H9 (cell line): ENCODE measurements at regions not wholly inside any gene's neighbourhood (a gene's known extent, or its start where the extent isn't known, plus 50 kb on each side); places are given as distances from the start of the nearest gene placed in this dataset.

ENCODE experiments used
- DNase-seq: peaks from one replicate; pipeline ENCODE4 v3.0.0-alpha.2; 2017
- H2AFZ ChIP-seq: one replicate; pipeline ENCODE4 v1.6.1; 2013; ENCODE audit warnings: mild to moderate bottlenecking, low read length, control low read depth, moderate library complexity
- H2AK5ac ChIP-seq: 2 replicates; pipeline ENCODE4 v1.6.1; 2013; ENCODE audit warnings: low read length, control low read depth, mixed read lengths; ENCODE audit not compliant: insufficient read length
- H2BK120ac ChIP-seq: one replicate; pipeline ENCODE4 v1.6.1; 2013; ENCODE audit warnings: low read depth, mild to moderate bottlenecking, low read length, control low read depth, inconsistent platforms; ENCODE audit not compliant: poor library complexity, severe bottlenecking
- H2BK12ac ChIP-seq: 2 replicates; pipeline ENCODE4 v1.6.1; 2013; ENCODE audit warnings: low read length, control low read depth, mixed read lengths, low read depth; ENCODE audit not compliant: insufficient read length
- H2BK15ac ChIP-seq: 2 replicates; pipeline ENCODE4 v1.6.1; 2013; ENCODE audit warnings: low read depth, low read length, control low read depth
- H2BK20ac ChIP-seq: one replicate; pipeline ENCODE4 v1.6.1; 2013; ENCODE audit warnings: low read depth, mild to moderate bottlenecking, low read length, control low read depth, inconsistent platforms; ENCODE audit not compliant: poor library complexity, severe bottlenecking
- H2BK5ac ChIP-seq: 2 replicates; pipeline ENCODE4 v1.6.1; 2013; ENCODE audit warnings: low read length, control low read depth, mixed read lengths; ENCODE audit not compliant: insufficient read length
- H3K14ac ChIP-seq: 2 replicates; pipeline ENCODE4 v1.6.1; 2013; ENCODE audit warnings: low read length, control low read depth; ENCODE audit not compliant: insufficient read depth
- H3K18ac ChIP-seq: 2 replicates; pipeline ENCODE4 v1.6.1; 2013; ENCODE audit warnings: low read depth, mild to moderate bottlenecking, mixed read lengths, low read length, control low read depth; ENCODE audit not compliant: insufficient read length
- H3K23ac ChIP-seq: 2 replicates; pipeline ENCODE4 v1.6.1; 2013; ENCODE audit warnings: low read length, control low read depth, mixed read lengths, low read depth; ENCODE audit not compliant: insufficient read length
- H3K23me2 ChIP-seq: 2 replicates; pipeline ENCODE4 v1.6.1; 2013; ENCODE audit warnings: low read depth, mild to moderate bottlenecking, mixed read lengths, low read length, control low read depth; ENCODE audit not compliant: insufficient read length, poor library complexity, severe bottlenecking
- H3K27ac ChIP-seq: 2 replicates; pipeline ENCODE4 v1.5.1; 2013; ENCODE audit warnings: low read length, control low read depth, mixed read lengths, low read depth; ENCODE audit not compliant: insufficient read length
- H3K27me3 ChIP-seq: 2 replicates; pipeline ENCODE4 v1.6.1; 2013; ENCODE audit warnings: low read length, control low read depth, inconsistent platforms; ENCODE audit not compliant: insufficient read depth
- H3K4ac ChIP-seq: 2 replicates; pipeline ENCODE4 v1.6.1; 2013; ENCODE audit warnings: low read depth, mild to moderate bottlenecking, control low read depth, inconsistent platforms, low read length, moderate library complexity
- H3K4me1 ChIP-seq: 2 replicates; pipeline ENCODE4 v1.6.1; 2013; ENCODE audit warnings: low read length, control low read depth, inconsistent platforms; ENCODE audit not compliant: insufficient read depth
- H3K4me2 ChIP-seq: 2 replicates; pipeline ENCODE4 v1.6.1; 2013; ENCODE audit warnings: low read length, control low read depth, mixed read lengths; ENCODE audit not compliant: insufficient read length, insufficient read depth
- H3K56ac ChIP-seq: 2 replicates; pipeline ENCODE4 v1.6.1; 2013; ENCODE audit warnings: low read depth, mild to moderate bottlenecking, mixed read lengths, low read length, control low read depth; ENCODE audit not compliant: insufficient read length
- H3K79me1 ChIP-seq: 2 replicates; pipeline ENCODE4 v1.6.1; 2013; ENCODE audit warnings: low read depth, mild to moderate bottlenecking, moderate library complexity, low read length, control low read depth, inconsistent platforms; ENCODE audit not compliant: insufficient read depth, poor library complexity, severe bottlenecking
- H3K79me2 ChIP-seq: 2 replicates; pipeline ENCODE4 v1.6.1; 2013; ENCODE audit warnings: low read length, control low read depth, inconsistent platforms; ENCODE audit not compliant: insufficient read depth
- H3K9ac ChIP-seq: 2 replicates; pipeline ENCODE4 v1.6.1; 2013; ENCODE audit warnings: low read length, control low read depth, mixed read lengths; ENCODE audit not compliant: insufficient read length; ENCODE audit errors: extremely low read depth
- H3K9me3 ChIP-seq: one replicate; pipeline ENCODE4 v1.6.1; 2013; ENCODE audit warnings: low read depth, low read length, inconsistent platforms; ENCODE audit not compliant: control insufficient read depth
- H3T11ph ChIP-seq: one replicate; pipeline ENCODE4 v1.6.1; 2013; ENCODE audit warnings: mild to moderate bottlenecking, low read length, control low read depth, inconsistent platforms
- H4K20me1 ChIP-seq: one replicate; pipeline ENCODE4 v1.6.1; 2013; ENCODE audit not compliant: control insufficient read depth, insufficient read length, insufficient read depth
- H4K5ac ChIP-seq: 2 replicates; pipeline ENCODE4 v1.6.1; 2013; ENCODE audit warnings: low read depth, mild to moderate bottlenecking, mixed read lengths, low read length, control low read depth; ENCODE audit not compliant: insufficient read length
- H4K8ac ChIP-seq: replicated peaks from 2 replicates; pipeline ENCODE4 v1.6.1; 2013; ENCODE audit warnings: low read length, control low read depth, mixed read lengths, low read depth; ENCODE audit not compliant: insufficient read length
- H4K91ac ChIP-seq: 2 replicates; pipeline ENCODE4 v1.6.1; 2013; ENCODE audit warnings: low read depth, mild to moderate bottlenecking, moderate library complexity, mixed read lengths, low read length, control low read depth; ENCODE audit not compliant: insufficient read length
- H3K27ac Mint-ChIP-seq, 3 experiments: 2 replicates in 2 of 3; 3 replicates in 1 of 3; pipeline ENCODE4 v1.8.0; 2020 to 2021; ENCODE audit warnings: mixed read lengths in 3 of 3, mild to moderate bottlenecking in 1 of 3, moderate library complexity in 1 of 3
- H3K27me3 Mint-ChIP-seq: 2 replicates; pipeline ENCODE4 v1.8.0; 2021; ENCODE audit warnings: low read depth, mild to moderate bottlenecking, moderate library complexity, mixed read lengths
- H3K36me3 Mint-ChIP-seq, 3 experiments: 2 replicates in 2 of 3; 3 replicates in 1 of 3; pipeline ENCODE4 v1.8.0; 2020 to 2021; ENCODE audit warnings: low read depth in 3 of 3, mixed read lengths in 3 of 3; ENCODE audit not compliant: insufficient read depth in 1 of 3
- H3K4me1 Mint-ChIP-seq, 2 experiments: 2 replicates each; pipeline ENCODE4 v1.8.0; 2020; ENCODE audit warnings: mixed read lengths in 2 of 2
- H3K4me3 Mint-ChIP-seq, 2 experiments: 2 replicates in 1 of 2; 3 replicates in 1 of 2; pipeline ENCODE4 v1.8.0; 2020 to 2021; ENCODE audit warnings: mild to moderate bottlenecking in 2 of 2, mixed read lengths in 2 of 2, moderate library complexity in 1 of 2
- H3K9me3 Mint-ChIP-seq, 2 experiments: 2 replicates in 1 of 2; 3 replicates in 1 of 2; pipeline ENCODE4 v1.8.0; 2020; ENCODE audit warnings: mild to moderate bottlenecking in 2 of 2, mixed read lengths in 2 of 2, moderate library complexity in 1 of 2
- CTCF ChIP-seq: fragments of 200-600 bp; sonication (generic); conservative IDR thresholded peaks from 3 replicates; pipeline ENCODE4 v1.8.0; 2021; ENCODE audit warnings: antibody characterized with exemption, mild to moderate bottlenecking
- WGBS: extraction: QIAGEN DNeasy Blood & Tissue Kit; methylation state at CpG from one replicate; pipeline ENCODE4 v1.1.7; 2013; ENCODE audit warnings: missing lambda C conversion rate, low lambda C conversion rate, mixed read lengths; ENCODE audit not compliant: insufficient read length; ENCODE audit errors: extremely low coverage; 5-methylcytosine and 5-hydroxymethylcytosine counted together

GRCh38 chr2:119051263-119051662 lies 107.3 kb downstream of the C1QL2 start:
- Mint-ChIP-seq H3K27ac (no peak overlapping the region), H3K4me3 (no peak overlapping the region), H3K36me3 (peaks cover 4 to 11% (median 6%) of the 10 kb centered on the region in 3 experiments), H3K9me3 (peaks cover 16 to 22% of the 10 kb centered on the region in 2 experiments), H3K4me1 (peaks cover 22 to 25% of the 10 kb centered on the region in 2 experiments), H3K27me3 (peaks cover 18% of the 10 kb centered on the region)
- no peak overlapping the region for H2BK15ac ChIP-seq
- no peaks in the 10 kb centered on the region for H3K23me2 ChIP-seq
- no peaks in the 10 kb centered on the region for H3K9me3 ChIP-seq
- no peak overlapping the region for H3K9ac ChIP-seq
- no peak for DNase-seq
- no peak overlapping the region for H2BK12ac ChIP-seq
- no peak overlapping the region for H2BK20ac ChIP-seq
- no peaks in the 10 kb centered on the region for H3K79me1 ChIP-seq
- H4K91ac ChIP-seq: no peak overlapping the region
- H3T11ph ChIP-seq: no peak overlapping the region
- no peak overlapping the region for H3K56ac ChIP-seq
- no peaks in the 10 kb centered on the region for H3K27me3 ChIP-seq
- H3K23ac ChIP-seq: no peak overlapping the region
- no peak overlapping the region for H2AK5ac ChIP-seq
- no peak overlapping the region for H4K8ac ChIP-seq
- H3K4me2 ChIP-seq: no peak overlapping the region
- no CpG with 5 or more reads among the region's 2 CpGs for whole genome bisulfite sequencing
- H3K4ac ChIP-seq: no peak overlapping the region
- no peak overlapping the region for H2AFZ ChIP-seq
- no peak overlapping the region for H3K27ac ChIP-seq
- H3K4me1 ChIP-seq: no peaks in the 10 kb centered on the region
- H2BK5ac ChIP-seq: no peak overlapping the region
- TF ChIP-seq CTCF: no peak
- H3K79me2 ChIP-seq: no peaks in the 10 kb centered on the region
- H2BK120ac ChIP-seq: no peak overlapping the region
- H4K5ac ChIP-seq: no peak overlapping the region
- H4K20me1 ChIP-seq: no peaks in the 10 kb centered on the region
- H3K18ac ChIP-seq: no peak overlapping the region
- H3K14ac ChIP-seq: no peak overlapping the region
